SW480 (cell line): ENCODE measurements at regions not wholly inside any gene's neighbourhood (a gene's known extent, or its start where the extent isn't known, plus 50 kb on each side); places are given as distances from the start of the nearest gene placed in this dataset.
"Not testable (repeated sequence)": the region's sequence is repeated elsewhere in the genome, so short reads cannot be mapped to it uniquely, and the experiment has no call there.

Experiments
- DNase-seq: peaks from one replicate; pipeline ENCODE4 v3.0.0-alpha.2; 2016; ENCODE audit warnings: low spot score

DNA sequence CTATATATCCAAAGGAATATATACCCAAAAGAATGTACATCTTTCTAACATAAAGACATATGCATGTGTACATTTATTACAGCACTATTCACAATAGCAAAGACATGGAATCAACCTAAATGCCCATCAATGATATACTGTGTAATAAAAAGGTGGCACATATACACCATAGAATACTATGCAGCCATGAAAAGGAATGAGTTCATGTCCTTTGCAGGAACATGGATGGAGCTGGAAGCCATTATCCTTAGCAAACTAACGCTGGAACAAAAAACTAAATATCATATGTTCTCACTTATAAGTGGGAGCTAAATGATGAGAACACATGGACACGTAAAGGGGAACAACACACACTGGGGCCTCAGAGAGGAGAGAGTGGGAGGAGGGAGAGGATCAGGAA lies 365.7 kb upstream of the FTMT start:
- not testable (repeated sequence) for DNase-seq

DNA sequence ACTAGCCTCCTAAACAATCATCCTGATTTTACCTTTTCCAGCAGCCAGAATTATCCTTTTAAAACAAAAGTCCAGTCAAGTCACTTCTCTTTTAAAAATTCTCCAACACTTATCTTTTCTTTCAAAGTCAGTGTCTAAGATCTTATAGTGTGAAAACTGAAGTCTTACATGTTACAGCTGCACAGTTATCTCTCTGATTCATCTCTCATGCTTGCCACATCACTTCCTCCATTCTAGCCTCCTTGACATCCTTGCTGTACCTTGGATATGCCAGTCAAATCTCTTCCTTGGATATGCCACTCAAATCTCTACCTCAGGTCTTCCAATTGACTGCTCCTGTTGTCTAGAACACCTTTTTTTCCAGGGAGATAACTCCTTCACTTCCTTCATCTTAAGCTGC lies 361.7 kb upstream of the FTMT start:
- DNase-seq = no peak

DNA sequence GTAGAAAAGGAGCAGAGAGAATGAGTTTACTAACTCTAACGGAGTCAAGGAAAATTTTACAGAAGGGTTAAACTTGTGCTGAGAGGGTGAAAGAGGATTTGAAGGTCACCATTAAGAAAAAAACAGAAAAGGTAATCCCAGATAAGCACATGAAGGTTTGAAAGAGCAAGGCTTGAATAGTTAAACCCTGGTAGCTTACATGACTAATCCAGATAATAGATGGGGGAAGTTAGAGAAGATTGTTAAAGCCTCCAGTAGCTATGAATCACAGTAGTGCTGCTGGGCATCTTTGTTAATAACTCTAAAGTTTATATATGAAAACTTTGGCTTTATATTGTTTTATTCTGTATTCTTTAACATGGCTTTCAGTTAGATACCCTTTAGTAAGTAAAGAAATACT lies 354.5 kb upstream of the FTMT start:
- no peak for DNase-seq

DNA sequence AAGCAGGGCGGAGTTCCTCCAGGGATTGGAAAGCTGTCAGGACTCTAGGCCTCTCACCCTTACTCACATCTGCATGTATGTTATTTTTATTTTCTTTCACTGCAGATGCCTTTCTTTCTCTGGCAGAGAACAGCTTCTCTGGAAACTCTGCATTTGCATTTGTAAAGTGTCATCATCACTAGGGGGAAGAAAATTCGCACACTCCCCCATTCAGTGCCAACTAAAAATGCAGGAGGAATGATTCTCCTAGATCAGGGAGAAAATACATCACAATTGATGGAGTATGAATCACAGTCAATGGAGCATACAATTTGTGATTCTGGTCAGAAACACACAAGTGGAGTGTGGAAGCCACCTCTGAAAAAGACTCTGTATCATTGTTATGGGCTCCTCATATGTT lies 351.4 kb upstream of the FTMT start:
- DNase-seq = no peak

DNA sequence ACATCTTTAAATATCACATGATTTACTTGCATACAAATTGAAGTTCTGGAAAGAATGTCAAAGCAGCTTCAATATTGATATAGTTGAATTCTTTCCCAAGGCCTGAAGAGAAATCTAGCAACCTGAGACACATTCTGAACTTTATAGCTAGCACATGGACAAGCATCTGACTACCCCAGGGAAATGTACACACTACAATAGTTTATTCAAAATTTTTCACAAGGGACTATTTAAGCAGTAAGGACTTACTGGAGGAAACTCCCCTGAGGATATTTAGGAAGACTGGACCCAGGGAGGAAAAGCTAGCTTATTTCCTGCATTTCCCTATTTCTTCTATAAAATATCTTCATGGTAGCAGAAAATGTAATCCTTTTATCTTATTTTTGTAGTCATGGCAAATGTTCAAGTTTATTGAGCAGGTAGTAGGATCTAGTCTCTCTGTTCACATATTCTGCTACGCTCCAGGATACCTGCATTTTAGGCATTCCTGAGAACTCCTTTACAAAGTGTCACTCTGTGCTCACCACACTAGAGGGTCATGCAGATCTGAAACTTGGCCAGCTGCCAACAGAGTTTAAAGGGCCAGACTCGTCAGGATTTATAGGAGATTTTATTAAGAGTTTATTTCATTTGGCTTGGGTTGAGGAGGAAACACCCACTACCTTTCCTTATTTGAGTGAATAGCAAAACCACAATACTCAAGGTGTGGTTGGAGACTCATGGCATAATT lies 348.4 kb upstream of the FTMT start:
- peak; percentile 20 for DNase-seq

DNA sequence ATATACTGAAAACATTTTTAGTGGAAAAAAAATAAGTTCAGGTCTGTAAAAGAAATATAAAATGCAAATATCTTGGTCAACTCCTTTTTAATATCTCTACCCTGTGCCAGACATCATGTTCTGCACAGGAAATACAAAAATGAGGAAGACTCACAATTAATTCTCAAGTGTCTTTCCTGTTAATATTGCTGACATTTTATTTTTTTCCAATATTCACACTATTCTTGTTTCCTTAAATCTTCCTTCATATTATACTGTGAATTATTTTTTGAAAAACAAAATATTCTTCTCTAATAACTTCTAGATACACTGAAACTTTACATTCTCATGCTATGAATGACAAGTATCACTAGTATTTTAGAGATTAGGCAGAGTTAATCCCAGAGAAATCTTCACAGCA lies 334.7 kb upstream of the FTMT start:
- no peak for DNase-seq

DNA sequence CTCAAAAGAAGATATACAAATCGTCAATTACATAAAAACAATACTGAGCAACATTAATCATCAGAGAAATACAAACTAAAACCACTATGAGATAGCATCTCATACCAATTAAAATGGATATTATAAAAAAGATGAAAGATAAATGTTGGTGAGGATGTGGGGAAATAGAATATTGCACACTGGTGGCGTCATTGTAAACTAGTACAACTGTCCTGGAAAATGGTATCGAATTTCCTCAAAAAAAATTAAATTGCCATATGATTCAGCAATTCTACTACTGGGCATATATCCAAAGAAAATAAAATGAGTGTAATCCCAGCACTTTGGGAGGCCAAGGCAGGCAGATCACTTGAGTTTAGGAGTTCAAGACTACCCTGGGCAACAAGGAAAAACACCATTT lies 326.0 kb upstream of the FTMT start:
- no peak for DNase-seq

- DNase-seq = no peak
Observed at GRCh38 chr5:121526908-121527307, 324.8 kb upstream of the FTMT start.

- DNase-seq = no peak
Observed at GRCh38 chr5:121533814-121534213, 317.9 kb upstream of the FTMT start.

GRCh38 chr5:121550989-121551388 lies 300.7 kb upstream of the FTMT start:
- DNase-seq = no peak

DNA sequence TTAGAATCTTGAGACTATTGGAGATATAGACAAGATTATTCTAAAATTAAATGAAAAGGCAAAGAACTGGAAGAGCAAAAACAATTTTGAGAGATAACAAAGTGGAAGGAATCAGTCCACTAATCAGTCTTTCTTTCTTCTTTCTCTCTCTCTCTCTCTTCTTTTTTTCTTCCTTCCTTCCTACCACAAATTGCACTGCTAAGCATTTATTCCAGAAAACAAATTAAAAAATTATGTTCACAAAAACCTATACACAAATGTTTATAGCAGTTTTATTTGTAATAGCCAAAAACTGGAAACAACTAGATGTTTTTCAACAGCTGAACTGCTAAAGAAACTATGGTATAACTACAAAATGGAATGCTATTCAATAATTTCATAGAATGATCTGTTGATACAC lies 291.9 kb upstream of the FTMT start:
- no peak for DNase-seq

GRCh38 chr5:121572061-121572460 lies 279.6 kb upstream of the FTMT start:
- DNase-seq = no peak

GRCh38 chr5:121573721-121574382 lies 277.8 kb upstream of the FTMT start:
- no peak for DNase-seq

DNA sequence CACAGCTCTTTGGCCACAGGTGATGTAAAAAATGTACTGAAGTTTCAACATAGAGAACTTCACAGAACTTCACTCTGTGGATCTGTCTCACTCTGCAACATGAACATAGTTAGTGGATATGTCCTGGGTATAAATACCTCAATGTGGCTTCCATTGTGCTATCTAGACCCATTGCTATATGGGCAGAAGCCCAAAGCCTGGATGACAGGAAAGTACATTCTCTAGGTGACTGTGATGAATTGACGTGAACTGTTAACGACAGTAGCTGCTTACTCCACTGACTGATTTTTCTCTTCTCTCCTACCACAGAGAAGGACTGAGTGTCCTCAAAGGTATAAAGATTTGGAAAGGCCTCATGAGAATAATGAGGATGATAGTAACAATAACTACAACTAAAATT lies 270.1 kb upstream of the FTMT start:
- no peak for DNase-seq

DNA sequence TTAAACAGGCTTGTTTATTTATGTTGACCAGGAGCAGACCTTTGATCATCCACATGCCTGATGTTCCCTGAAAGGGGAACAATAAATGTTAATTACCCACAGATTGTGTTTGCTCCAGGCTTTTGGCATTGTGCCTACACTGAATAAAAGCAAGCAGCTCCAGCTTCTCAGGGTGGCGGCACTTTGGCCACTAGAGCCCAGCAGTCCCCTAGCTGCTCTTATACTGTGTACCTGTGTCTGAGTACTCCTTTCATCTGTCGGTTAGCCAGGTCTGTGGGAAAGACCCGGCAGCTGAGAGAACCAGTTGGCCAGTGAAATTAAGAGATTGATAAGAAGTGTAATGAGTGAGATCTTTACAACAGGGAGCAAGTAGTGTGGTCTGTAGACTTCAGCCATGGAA lies 254.8 kb upstream of the FTMT start:
- no peak for DNase-seq

DNA sequence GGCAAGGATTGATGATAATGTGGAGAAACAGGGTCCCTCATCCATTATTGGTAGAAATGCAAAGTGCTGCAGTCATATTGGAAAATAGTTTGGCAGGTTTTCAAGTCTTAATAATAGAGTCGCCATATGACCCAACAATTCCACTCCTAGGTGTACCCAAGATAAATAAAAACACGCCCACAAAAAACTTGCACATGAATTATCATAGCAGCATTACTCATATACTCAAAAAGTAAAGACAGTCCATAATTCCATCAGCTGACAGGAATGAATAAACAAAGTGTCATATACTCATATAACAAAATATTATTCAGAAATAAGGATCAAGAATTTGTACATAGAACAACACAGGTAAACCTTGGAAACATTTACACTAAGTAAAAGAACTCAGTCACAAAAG lies 242.9 kb upstream of the FTMT start:
- no peak for DNase-seq

DNA sequence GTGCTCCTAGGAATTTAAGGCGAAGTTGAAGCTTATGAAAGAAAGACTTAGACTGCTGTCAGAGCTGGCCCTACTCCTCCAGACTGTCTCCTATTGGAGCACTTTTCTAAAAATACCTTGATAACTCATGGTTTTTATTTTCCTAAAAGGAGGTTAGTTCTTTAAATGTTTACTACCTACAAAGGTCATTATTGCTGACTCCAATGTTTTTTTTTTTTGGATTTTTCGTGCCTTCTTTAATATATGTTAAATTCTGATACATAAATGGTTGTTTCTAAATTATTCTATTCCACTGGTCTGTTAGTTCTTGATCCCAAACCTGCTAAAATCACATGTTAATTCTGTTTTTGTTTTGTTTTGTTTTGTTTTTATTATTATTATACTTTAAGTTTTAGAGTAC lies 227.6 kb upstream of the FTMT start:
- no peak for DNase-seq

- no peak for DNase-seq
Observed at GRCh38 chr5:121628783-121629182, 222.9 kb upstream of the FTMT start.

DNA sequence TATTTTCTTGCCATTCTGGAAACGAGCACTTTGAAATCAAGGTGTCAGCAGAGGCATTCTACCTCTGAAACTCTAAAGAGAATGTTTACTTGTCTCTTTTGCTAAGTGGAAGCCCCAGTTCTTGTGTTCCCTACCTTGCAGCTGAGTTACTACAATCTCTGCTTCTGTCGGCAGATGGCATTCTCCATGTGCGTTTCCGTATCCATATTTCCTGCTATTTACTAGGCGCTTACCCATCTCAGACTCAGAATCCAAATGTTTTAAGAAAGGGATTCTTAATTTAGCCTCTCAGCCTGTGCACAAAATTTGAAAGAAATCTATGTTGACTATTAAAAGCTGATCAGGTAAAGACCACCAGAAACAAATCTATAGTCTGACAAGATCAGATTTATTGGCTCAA lies 221.3 kb upstream of the FTMT start:
- DNase-seq = no peak

DNA sequence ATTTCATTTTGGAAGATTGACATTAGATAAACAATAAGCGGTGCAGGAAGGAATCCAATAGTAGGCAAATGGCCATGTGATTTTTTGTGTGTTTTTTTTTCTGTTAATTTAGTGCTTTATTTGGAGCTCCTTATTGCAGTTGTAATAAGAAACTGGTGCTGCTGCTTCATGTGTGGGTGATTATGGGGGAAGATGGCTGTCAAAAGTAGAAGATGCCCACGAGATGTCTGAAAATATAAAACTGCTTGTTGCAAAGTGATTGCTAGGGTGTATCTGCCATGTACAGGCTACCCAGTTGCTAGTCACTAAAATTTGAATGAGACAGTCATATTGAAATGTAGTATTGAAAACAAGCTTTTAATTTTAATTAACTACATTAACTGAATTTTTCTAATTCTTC lies 216.7 kb upstream of the FTMT start:
- DNase-seq = no peak

DNA sequence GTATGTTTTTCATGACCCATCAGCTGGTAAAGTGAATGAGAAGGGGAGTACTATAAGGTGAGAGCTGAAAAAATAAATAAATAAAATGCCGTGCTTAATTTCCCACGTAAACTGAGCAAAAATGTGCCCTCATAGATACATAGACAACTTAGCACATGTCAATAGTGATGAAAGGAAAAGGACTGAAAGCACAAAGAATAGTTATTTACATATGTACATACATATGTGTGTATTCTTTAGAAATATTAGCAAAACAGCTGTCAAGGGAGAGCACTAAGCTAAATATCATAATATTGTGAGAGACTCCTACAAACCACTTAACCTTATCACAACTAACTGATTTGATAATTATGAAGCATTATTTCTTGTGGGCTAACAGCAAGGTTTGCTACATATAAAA lies 213.6 kb upstream of the FTMT start:
- DNase-seq = no peak

- DNase-seq = no peak
Observed at GRCh38 chr5:121640298-121640697, 211.4 kb upstream of the FTMT start.

- DNase-seq = no peak
Observed at GRCh38 chr5:121658221-121658620, 193.5 kb upstream of the FTMT start.

DNA sequence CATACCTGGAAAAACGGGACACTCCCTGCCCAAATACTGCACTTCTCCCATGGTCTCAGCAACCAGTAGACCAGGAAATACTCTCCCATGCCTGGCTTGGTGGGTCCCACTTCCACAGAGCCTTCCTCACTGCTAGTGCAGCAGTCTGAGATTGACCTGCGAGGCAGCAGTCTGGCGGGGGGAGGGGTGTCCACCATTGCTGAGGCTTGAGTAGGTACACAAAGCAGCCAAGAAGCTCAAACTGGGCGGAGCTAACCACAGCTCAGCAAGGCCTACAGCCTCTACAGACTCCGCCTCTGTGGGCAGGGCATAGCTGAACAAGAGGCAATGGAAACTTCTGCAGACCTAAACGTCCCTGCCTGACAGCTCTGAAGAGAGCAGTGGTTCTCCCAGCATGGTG lies 191.5 kb upstream of the FTMT start:
- DNase-seq = no peak
